ENCODE measurements at regions not wholly inside any gene's neighbourhood (a gene's known extent, or its start where the extent isn't known, plus 50 kb on each side); places are given as distances from the start of the nearest gene placed in this dataset.
"Not testable (repeated sequence)": the region's sequence is repeated elsewhere in the genome, so short reads cannot be mapped to it uniquely, and the experiment has no call there.

- DNase-seq (ENCODE audit: low read depth, low spot score): no peak
Observed at GRCh38 chr18:10604182-10604581, 78.4 kb downstream of the NAPG start.

- not testable (repeated sequence) for DNase-seq (ENCODE audit: low read depth, low spot score)
Observed at GRCh38 chr18:10606881-10607280, 81.1 kb downstream of the NAPG start.

- not testable (repeated sequence) for DNase-seq (ENCODE audit: low read depth, low spot score)
Observed at GRCh38 chr18:10607332-10608248, 81.8 kb downstream of the NAPG start.

- not testable (repeated sequence) for DNase-seq (ENCODE audit: low read depth, low spot score)
Observed at GRCh38 chr18:10608450-10608849, 82.6 kb downstream of the NAPG start.

- DNase-seq (ENCODE audit: low read depth, low spot score): not testable (repeated sequence)
Observed at GRCh38 chr18:10609046-10609445, 83.2 kb downstream of the NAPG start.

- DNase-seq (ENCODE audit: low read depth, low spot score): not testable (repeated sequence)
Observed at GRCh38 chr18:10613226-10613625, 87.4 kb downstream of the NAPG start.

DNA sequence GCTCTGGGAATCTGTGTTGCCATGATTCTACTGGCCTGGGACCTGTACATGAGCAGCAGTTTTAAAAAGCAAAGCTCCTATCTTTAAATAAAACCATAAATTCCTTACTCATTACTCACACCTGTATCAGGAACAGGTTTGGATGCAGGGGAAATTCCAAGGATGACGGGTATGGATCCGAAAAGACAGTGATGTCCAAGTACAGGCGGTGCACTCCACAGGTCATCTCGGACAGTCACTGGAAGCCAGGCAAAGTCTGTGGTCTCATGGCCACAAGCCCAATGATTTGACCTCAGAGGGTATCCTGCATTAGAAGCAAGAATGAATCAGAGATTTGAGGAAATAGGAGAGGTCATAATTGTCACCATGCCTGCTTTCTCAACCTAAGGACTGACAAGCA, 90.9 kb downstream of the NAPG start:
- DNase-seq (ENCODE audit: low read depth, low spot score): peak; percentile 32

DNA sequence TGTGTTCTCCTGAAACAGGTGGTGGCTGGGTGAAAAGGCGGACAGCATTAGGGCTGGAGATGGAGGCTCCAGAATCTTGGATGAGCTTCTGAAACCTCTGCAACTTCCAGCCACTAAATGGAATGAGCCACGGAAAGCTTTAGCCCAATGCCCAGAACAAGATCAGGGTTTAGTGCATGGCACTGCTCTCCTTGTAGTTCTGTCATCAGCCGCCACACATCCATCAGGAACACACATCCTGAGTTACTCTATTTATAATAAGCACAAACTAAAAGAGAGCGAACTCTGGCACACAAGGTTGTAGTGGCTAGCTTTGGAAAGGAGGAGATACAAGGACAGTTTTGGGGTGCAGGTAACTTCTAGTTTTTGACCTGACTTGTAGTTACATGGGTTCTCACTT, 93.0 kb downstream of the NAPG start:
- DNase-seq (ENCODE audit: low read depth, low spot score): not testable (repeated sequence)

GRCh38 chr18:10619280-10619679, 93.5 kb downstream of the NAPG start:
- DNase-seq (ENCODE audit: low read depth, low spot score): not testable (repeated sequence)

- not testable (repeated sequence) for DNase-seq (ENCODE audit: low read depth, low spot score)
Observed at GRCh38 chr18:10619833-10620232, 94.0 kb downstream of the NAPG start.

All from pulmonary artery endothelial cell (primary cell).